ENCODE measurements at regions not wholly inside any gene's neighbourhood (a gene's known extent, or its start where the extent isn't known, plus 50 kb on each side); places are given as distances from the start of the nearest gene placed in this dataset.

GRCh38 chrX:95640226-95640625 lies 1044.4 kb upstream of the DIAPH2 start:
- no peak for TF ChIP-seq CTCF (IDR thresholded peaks at IDR 0.05; ENCODE audit: borderline replicate concordance)
- H3K4me1 ChIP-seq: no peaks in the 10 kb centered on the region
- H3K36me3 ChIP-seq: no peaks in the 10 kb centered on the region
- no peak overlapping the region for H3K27ac ChIP-seq (replicated peaks)
- no peaks in the 10 kb centered on the region for H3K9me3 ChIP-seq (replicated peaks)
- intact Hi-C loops (cut with micrococcal nuclease): no loop called here
- H3K4me3 ChIP-seq: no peak overlapping the region
- H3K27me3 ChIP-seq (ENCODE audit: low read depth): no peaks in the 10 kb centered on the region
- DNase-seq: no peak

GRCh38 chrX:95645738-95646137 lies 1038.9 kb upstream of the DIAPH2 start:
- H3K27me3 ChIP-seq (ENCODE audit: low read depth): no peaks in the 10 kb centered on the region
- no peak overlapping the region for H3K4me3 ChIP-seq
- TF ChIP-seq CTCF (IDR thresholded peaks at IDR 0.05; ENCODE audit: borderline replicate concordance): no peak
- no peaks in the 10 kb centered on the region for H3K36me3 ChIP-seq
- no peaks in the 10 kb centered on the region for H3K4me1 ChIP-seq
- no peaks in the 10 kb centered on the region for H3K9me3 ChIP-seq (replicated peaks)
- no peak for DNase-seq
- intact Hi-C loops (cut with micrococcal nuclease): no loop called here
- no peak overlapping the region for H3K27ac ChIP-seq (replicated peaks)

GRCh38 chrX:95662200-95662599 lies 1022.4 kb upstream of the DIAPH2 start:
- Histone ChIP-seq H3K27me3 (ENCODE audit: low read depth) (no peaks in the 10 kb centered on the region), H3K4me1 (no peaks in the 10 kb centered on the region), H3K27ac (replicated peaks) (no peak overlapping the region), H3K4me3 (no peak overlapping the region), H3K9me3 (replicated peaks) (no peaks in the 10 kb centered on the region), H3K36me3 (no peaks in the 10 kb centered on the region)
- DNase-seq: no peak
- no peak for TF ChIP-seq CTCF (IDR thresholded peaks at IDR 0.05; ENCODE audit: borderline replicate concordance)
- intact Hi-C loops (cut with micrococcal nuclease): no loop called here

- no peak for TF ChIP-seq CTCF (IDR thresholded peaks at IDR 0.05; ENCODE audit: borderline replicate concordance)
- intact Hi-C loops (cut with micrococcal nuclease): no loop called here
- Histone ChIP-seq H3K27me3 (ENCODE audit: low read depth) (no peaks in the 10 kb centered on the region), H3K36me3 (no peaks in the 10 kb centered on the region), H3K27ac (replicated peaks) (no peak overlapping the region), H3K9me3 (replicated peaks) (no peaks in the 10 kb centered on the region), H3K4me3 (no peak overlapping the region), H3K4me1 (no peaks in the 10 kb centered on the region)
- no peak for DNase-seq
Observed at GRCh38 chrX:95666056-95666455, 1018.6 kb upstream of the DIAPH2 start.

GRCh38 chrX:95675011-95675410 lies 1009.6 kb upstream of the DIAPH2 start:
- DNase-seq: no peak
- no peak for TF ChIP-seq CTCF (IDR thresholded peaks at IDR 0.05; ENCODE audit: borderline replicate concordance)
- intact Hi-C loops (cut with micrococcal nuclease): no loop called here
- Histone ChIP-seq H3K4me1 (no peaks in the 10 kb centered on the region), H3K4me3 (no peak overlapping the region), H3K9me3 (replicated peaks) (no peaks in the 10 kb centered on the region), H3K36me3 (no peaks in the 10 kb centered on the region), H3K27me3 (ENCODE audit: low read depth) (no peaks in the 10 kb centered on the region), H3K27ac (replicated peaks) (no peak overlapping the region)

- no peak for TF ChIP-seq CTCF (IDR thresholded peaks at IDR 0.05; ENCODE audit: borderline replicate concordance)
- intact Hi-C loops (cut with micrococcal nuclease): no loop called here
- H3K27ac ChIP-seq (replicated peaks): no peak overlapping the region
Observed at GRCh38 chrX:95675794-95676193, 1008.8 kb upstream of the DIAPH2 start.

More at GRCh38 chrX:95675794-95676193, 1008.8 kb upstream of the DIAPH2 start:
- Histone ChIP-seq H3K9me3 (replicated peaks) (no peaks in the 10 kb centered on the region), H3K4me1 (no peaks in the 10 kb centered on the region), H3K36me3 (no peaks in the 10 kb centered on the region), H3K4me3 (no peak overlapping the region), H3K27me3 (ENCODE audit: low read depth) (no peaks in the 10 kb centered on the region)
- no peak for DNase-seq
